Activated T-helper 1 cell treated with Interleukin-2 at 50 U/mL for 16 hours (primary cell): ENCODE measurements at regions not wholly inside any gene's neighbourhood (a gene's known extent, or its start where the extent isn't known, plus 50 kb on each side); places are given as distances from the start of the nearest gene placed in this dataset.
"Not testable (repeated sequence)": the region's sequence is repeated elsewhere in the genome, so short reads cannot be mapped to it uniquely, and the experiment has no call there.

Experiments
- DNase-seq: peaks from one replicate; pipeline ENCODE4 v3.0.0-alpha.2; 2020; ENCODE audit warnings: low read depth

GRCh38 chr15:57767481-57767880 lies 61.0 kb downstream of the POLR2M start:
- DNase-seq, result no peak

DNA sequence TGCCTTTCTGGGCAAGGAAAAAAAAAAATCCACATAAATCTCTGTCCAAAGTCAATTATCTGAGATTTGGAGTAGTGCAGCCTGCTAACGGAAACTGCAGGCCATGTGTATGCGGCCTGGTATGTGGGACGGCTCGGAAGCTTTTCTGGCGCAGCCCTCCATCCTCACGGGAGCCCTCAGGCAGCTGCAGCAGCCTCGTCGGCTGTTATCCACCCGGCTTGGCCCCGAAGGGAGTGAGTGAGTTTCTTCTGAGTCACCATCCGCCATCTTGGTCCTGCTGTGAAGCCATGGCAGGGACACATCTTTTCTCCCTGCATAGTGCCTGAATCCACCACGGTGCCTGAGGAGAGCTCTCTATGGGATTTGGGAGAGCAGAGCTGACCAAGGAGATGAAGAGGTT lies 62.8 kb downstream of the POLR2M start:
- no peak for DNase-seq

GRCh38 chr15:57770495-57770894 lies 64.0 kb downstream of the POLR2M start:
- DNase-seq, result no peak

GRCh38 chr15:57772223-57772957 lies 65.9 kb downstream of the POLR2M start:
- DNase-seq, result no peak

DNA sequence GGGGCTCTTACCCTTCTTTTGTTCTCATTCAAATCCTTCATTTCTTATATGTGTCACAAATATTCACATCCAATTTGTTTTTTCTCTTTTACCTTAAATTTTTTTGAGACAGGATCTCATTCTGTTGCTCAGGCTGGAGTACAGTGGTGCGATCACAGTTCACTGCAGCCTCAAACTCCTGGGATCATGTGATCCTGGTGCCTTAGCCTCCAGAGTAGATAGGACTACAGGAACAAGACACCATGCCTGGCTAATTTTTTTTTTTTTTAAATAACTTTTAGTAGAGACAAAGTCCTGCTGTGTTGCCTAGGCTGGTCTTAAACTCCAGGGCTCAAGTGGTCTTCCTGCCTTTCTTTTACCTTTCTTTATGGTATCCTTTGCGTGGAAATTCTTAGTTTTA lies 66.5 kb downstream of the POLR2M start:
- no peak for DNase-seq

GRCh38 chr15:57777003-57777402 lies 70.5 kb downstream of the POLR2M start:
- no peak for DNase-seq

GRCh38 chr15:57780471-57780870 lies 74.0 kb downstream of the POLR2M start:
- DNase-seq, result no peak

GRCh38 chr15:57782731-57783130 lies 76.2 kb downstream of the POLR2M start:
- no peak for DNase-seq

DNA sequence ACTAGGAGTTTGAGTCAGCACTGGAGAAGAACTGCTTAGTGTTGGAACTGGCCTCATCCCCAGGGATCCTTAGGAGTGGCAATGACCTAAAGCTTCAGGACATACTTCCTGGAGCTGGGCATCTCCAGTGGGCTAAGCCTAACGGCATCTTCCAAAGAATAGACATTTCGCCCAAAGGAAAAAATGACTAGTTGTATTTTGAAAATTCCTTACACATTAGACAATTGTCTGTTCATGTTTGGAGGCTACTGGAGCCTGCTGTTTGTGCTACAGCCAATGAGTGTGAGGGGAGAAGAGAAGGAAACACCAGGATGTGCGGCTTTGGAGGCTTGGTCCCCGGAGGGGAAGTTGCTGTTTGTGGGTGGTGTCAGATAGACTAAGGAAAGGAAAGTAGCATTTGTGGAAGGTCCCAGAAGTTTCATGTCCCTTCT lies 77.6 kb downstream of the POLR2M start:
- no peak for DNase-seq

GRCh38 chr15:57785039-57785438 lies 78.5 kb downstream of the POLR2M start:
- no peak for DNase-seq

- DNase-seq, result no peak
Measured at GRCh38 chr15:57785959-57786358, 79.4 kb downstream of the POLR2M start.

DNA sequence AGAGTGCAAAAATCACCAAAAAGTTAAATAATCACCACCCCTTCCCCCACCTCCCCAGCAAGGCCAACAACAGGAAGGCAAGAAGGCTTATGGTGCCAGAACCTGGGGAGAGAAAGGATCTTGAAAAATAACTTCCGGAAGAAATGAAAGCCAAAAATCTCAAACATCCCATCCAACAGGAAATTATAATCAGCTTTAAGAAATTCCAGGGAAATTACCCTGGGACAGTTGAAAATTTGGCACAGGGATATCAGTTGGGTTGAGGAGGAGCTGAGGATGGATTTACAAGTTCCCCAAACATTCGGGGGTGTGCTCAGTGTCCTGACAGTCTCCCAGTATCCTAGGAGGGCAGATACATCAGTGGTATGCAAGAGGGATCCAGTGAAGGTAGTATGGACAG lies 82.7 kb downstream of the POLR2M start:
- no peak for DNase-seq

- no peak for DNase-seq
Measured at GRCh38 chr15:57792724-57793449, 86.4 kb downstream of the POLR2M start.

DNA sequence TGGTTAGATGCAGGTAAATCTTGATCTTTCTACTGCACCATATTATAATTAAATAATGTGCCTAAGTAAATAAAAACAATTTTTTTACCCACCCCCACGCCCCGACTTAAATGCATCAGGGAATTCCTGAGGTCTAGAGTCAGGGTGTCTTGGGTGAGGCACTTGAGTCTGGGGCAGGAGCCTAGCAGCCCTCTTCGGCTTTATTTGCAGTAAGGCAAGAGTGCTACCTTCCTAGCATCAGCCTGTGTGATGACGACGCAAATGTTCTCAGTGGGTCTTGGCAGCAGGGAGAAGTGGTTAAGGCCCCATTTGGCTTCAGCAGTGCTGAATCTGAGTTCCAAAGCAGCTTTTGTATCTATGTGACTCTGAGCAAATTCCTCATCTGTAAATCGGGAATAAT lies 88.7 kb downstream of the POLR2M start:
- DNase-seq, result no peak

DNA sequence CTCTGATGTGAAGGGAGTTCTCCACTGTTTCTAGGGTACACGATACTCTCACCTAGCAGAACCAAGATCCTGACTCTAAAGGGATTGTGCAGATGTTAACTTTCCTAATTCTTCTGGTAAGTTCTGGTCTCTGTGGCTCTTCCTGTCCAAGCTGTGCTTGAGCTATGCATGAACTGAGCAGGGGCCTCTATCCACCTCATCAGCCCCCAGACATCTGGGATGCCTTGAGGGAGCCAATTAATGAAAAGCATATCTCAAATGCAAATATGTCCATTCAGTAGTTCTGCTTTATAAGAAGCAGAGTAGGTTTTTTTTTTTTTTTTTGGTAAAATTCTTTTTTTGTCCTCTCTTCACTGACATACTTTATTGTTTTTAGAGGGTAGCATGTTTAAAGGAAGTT lies 89.6 kb downstream of the POLR2M start:
- no peak for DNase-seq

GRCh38 chr15:57797110-57797509 lies 90.6 kb downstream of the POLR2M start:
- DNase-seq, result no peak

GRCh38 chr15:57797568-57798267 lies 91.2 kb downstream of the POLR2M start:
- DNase-seq, result no peak

DNA sequence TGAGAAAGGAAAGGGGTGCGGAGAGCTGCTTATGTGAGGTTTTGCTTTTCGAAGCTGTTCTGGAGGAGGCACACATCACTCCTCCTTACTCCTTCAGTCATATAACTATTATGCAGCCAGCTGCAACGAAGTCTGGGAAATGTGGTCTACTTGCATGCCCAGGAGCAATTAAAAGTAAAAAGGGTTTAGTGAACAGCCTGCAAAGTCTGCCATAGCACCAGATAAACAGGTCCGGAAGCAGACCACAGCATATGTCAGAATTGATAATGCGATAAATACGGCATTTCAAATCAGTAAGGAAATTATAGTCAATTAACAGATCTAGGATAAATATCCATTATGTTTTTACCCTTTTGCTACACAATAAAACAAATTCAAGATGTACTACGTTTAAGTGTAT lies 99.5 kb downstream of the POLR2M start:
- DNase-seq, result no peak

- DNase-seq, result not testable (repeated sequence)
Measured at GRCh38 chr15:57809285-57809684, 102.8 kb downstream of the POLR2M start.

DNA sequence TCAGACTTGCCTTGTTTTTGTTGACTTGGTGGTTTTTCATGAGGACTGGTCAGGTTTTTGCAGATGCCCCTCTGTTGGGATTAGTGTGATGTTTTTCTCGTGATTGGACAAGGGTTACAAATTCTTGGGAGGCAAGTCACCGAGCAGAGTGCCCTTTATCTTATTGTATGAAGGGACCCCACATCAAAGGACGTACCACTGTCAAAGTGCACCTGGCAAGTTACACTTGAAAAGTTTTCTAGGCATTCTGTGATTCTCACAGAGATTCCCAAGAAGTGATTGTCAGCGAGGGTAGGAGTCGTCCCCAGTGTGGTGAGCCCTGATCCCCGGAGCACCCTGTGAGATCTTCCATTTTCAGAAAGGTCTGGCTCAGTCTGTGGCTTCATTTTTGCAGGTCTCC lies 110.1 kb downstream of the POLR2M start:
- DNase-seq, result no peak

- DNase-seq, result no peak
Measured at GRCh38 chr15:57819646-57820045, 113.1 kb downstream of the POLR2M start.

GRCh38 chr15:57820119-57820518 lies 113.6 kb downstream of the POLR2M start:
- no peak for DNase-seq

DNA sequence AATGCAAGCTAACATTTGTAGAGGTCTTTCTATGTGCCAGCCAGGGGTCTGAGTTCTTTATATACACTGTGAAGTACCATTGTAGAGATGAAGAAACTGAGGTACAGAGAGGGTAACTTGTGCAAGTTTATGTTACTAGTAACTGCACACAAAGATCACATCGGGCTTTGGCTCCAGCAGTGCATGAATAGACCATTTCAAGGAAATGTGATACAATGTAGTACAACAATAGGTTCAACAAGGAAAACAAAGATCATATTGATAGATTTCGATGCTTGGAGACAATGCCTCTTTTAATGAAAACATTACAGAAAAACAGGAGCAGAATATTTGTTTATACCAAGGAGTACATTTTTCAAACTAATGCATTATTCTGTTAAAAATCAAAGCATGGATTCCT lies 115.3 kb downstream of the POLR2M start:
- no peak for DNase-seq
